Activated T-cell treated with anti-CD3 and anti-CD28 coated beads, Interleukin-2, amount 50 U/mL, for 24 hours (primary cell): ENCODE measurements at regions not wholly inside any gene's neighbourhood (a gene's known extent, or its start where the extent isn't known, plus 50 kb on each side); places are given as distances from the start of the nearest gene placed in this dataset.
A peak's percentile ranks its signal among the peaks of the same experiment; 100 is the strongest.

Source experiments
- DNase-seq: peaks from one replicate; pipeline ENCODE4 v3.0.0-alpha.2; 2020
- H3K27ac Mint-ChIP-seq: 2 replicates; pipeline ENCODE4 v1.8.0; 2020; ENCODE audit warnings: mild to moderate bottlenecking, mixed read lengths
- H3K27me3 Mint-ChIP-seq: 2 replicates; pipeline ENCODE4 v1.8.0; 2020; ENCODE audit warnings: mixed read lengths
- H3K36me3 Mint-ChIP-seq: 2 replicates; pipeline ENCODE4 v1.8.0; 2020; ENCODE audit warnings: low read depth, mixed read lengths
- H3K4me1 Mint-ChIP-seq: 2 replicates; pipeline ENCODE4 v1.8.0; 2020; ENCODE audit warnings: low read depth, mixed read lengths
- H3K4me3 Mint-ChIP-seq: 2 replicates; pipeline ENCODE4 v1.8.0; 2020; ENCODE audit warnings: mild to moderate bottlenecking, moderate library complexity, mixed read lengths
- H3K9me3 Mint-ChIP-seq: 2 replicates; pipeline ENCODE4 v1.8.0; 2020; ENCODE audit warnings: mixed read lengths

GRCh38 chr5:98050583-98050982, 722.9 kb upstream of the RGMB start:
- Mint-ChIP-seq H3K27me3 (no peaks in the 10 kb centered on the region), H3K4me1 (no peaks in the 10 kb centered on the region), H3K9me3 (no peaks in the 10 kb centered on the region), H3K36me3 (no peaks in the 10 kb centered on the region), H3K27ac (no peak overlapping the region), H3K4me3 (no peak overlapping the region)
- DNase-seq, result no peak

- Mint-ChIP-seq H3K9me3 (no peaks in the 10 kb centered on the region), H3K27me3 (no peaks in the 10 kb centered on the region), H3K27ac (no peak overlapping the region), H3K4me3 (no peak overlapping the region), H3K36me3 (no peaks in the 10 kb centered on the region), H3K4me1 (no peaks in the 10 kb centered on the region)
- DNase-seq, result no peak
These were observed 720.3 kb upstream of the RGMB start for GRCh38 chr5:98053170-98053569.

GRCh38 chr5:98060148-98060547, 713.3 kb upstream of the RGMB start:
- no peaks in the 10 kb centered on the region for H3K4me1 Mint-ChIP-seq
- H3K36me3 Mint-ChIP-seq, result no peaks in the 10 kb centered on the region

GRCh38 chr5:98064118-98064685, 709.3 kb upstream of the RGMB start:
- peaks cover 3% of the 10 kb centered on the region for H3K27me3 Mint-ChIP-seq
- no peaks in the 10 kb centered on the region for H3K36me3 Mint-ChIP-seq
- no peak overlapping the region for H3K4me3 Mint-ChIP-seq
- H3K9me3 Mint-ChIP-seq, result no peaks in the 10 kb centered on the region
- no peak overlapping the region for H3K27ac Mint-ChIP-seq
- no peak for DNase-seq
- no peaks in the 10 kb centered on the region for H3K4me1 Mint-ChIP-seq

More at GRCh38 chr5:98060148-98060547, 713.3 kb upstream of the RGMB start:
- Mint-ChIP-seq H3K27ac (no peak overlapping the region), H3K9me3 (no peaks in the 10 kb centered on the region), H3K4me3 (no peak overlapping the region), H3K27me3 (no peaks in the 10 kb centered on the region)
- DNase-seq, result no peak

GRCh38 chr5:98065261-98065909, 708.1 kb upstream of the RGMB start:
- peaks cover 3% of the 10 kb centered on the region for H3K27me3 Mint-ChIP-seq
- H3K36me3 Mint-ChIP-seq, result no peaks in the 10 kb centered on the region
- peaks cover 7% of the 10 kb centered on the region for H3K4me1 Mint-ChIP-seq
- DNase-seq, result no peak
- H3K9me3 Mint-ChIP-seq, result no peaks in the 10 kb centered on the region
- H3K27ac Mint-ChIP-seq, result no peak overlapping the region
- H3K4me3 Mint-ChIP-seq, result no peak overlapping the region

GRCh38 chr5:98066910-98067309, 706.6 kb upstream of the RGMB start:
- no peak for DNase-seq
- Mint-ChIP-seq H3K4me1 (peaks cover 9% of the 10 kb centered on the region), H3K27ac (no peak overlapping the region), H3K36me3 (no peaks in the 10 kb centered on the region), H3K4me3 (no peak overlapping the region), H3K9me3 (no peaks in the 10 kb centered on the region), H3K27me3 (peaks cover 3% of the 10 kb centered on the region)

GRCh38 chr5:98069876-98070512, 703.5 kb upstream of the RGMB start:
- H3K27me3 Mint-ChIP-seq, result peaks cover 3% of the 10 kb centered on the region
- H3K27ac Mint-ChIP-seq, result peak overlapping the region; percentile 35
- H3K36me3 Mint-ChIP-seq, result no peaks in the 10 kb centered on the region
- no peaks in the 10 kb centered on the region for H3K9me3 Mint-ChIP-seq
- peaks cover 9% of the 10 kb centered on the region for H3K4me1 Mint-ChIP-seq
- DNase-seq, result no peak
- H3K4me3 Mint-ChIP-seq, result no peak overlapping the region

- no peak for DNase-seq
- H3K9me3 Mint-ChIP-seq, result no peaks in the 10 kb centered on the region
- no peaks in the 10 kb centered on the region for H3K36me3 Mint-ChIP-seq
- no peaks in the 10 kb centered on the region for H3K27me3 Mint-ChIP-seq
- H3K27ac Mint-ChIP-seq, result no peak overlapping the region
- H3K4me1 Mint-ChIP-seq, result peaks cover 9% of the 10 kb centered on the region
- no peak overlapping the region for H3K4me3 Mint-ChIP-seq
These were observed 700.5 kb upstream of the RGMB start for GRCh38 chr5:98072921-98073320.

- Mint-ChIP-seq H3K9me3 (no peaks in the 10 kb centered on the region), H3K4me3 (no peak overlapping the region), H3K4me1 (no peaks in the 10 kb centered on the region), H3K27me3 (no peaks in the 10 kb centered on the region), H3K27ac (no peak overlapping the region), H3K36me3 (no peaks in the 10 kb centered on the region)
- DNase-seq, result no peak
These were observed 697.0 kb upstream of the RGMB start for GRCh38 chr5:98076501-98076900.

- no peaks in the 10 kb centered on the region for H3K36me3 Mint-ChIP-seq
- H3K9me3 Mint-ChIP-seq, result no peaks in the 10 kb centered on the region
- DNase-seq, result no peak
- H3K27me3 Mint-ChIP-seq, result no peaks in the 10 kb centered on the region
- H3K4me3 Mint-ChIP-seq, result no peak overlapping the region
- no peaks in the 10 kb centered on the region for H3K4me1 Mint-ChIP-seq
- H3K27ac Mint-ChIP-seq, result no peak overlapping the region
These were observed 687.9 kb upstream of the RGMB start for GRCh38 chr5:98085593-98085992.

- Mint-ChIP-seq H3K36me3 (no peaks in the 10 kb centered on the region), H3K4me1 (no peaks in the 10 kb centered on the region), H3K27ac (no peak overlapping the region), H3K4me3 (no peak overlapping the region), H3K27me3 (no peaks in the 10 kb centered on the region), H3K9me3 (no peaks in the 10 kb centered on the region)
- no peak for DNase-seq
These were observed 678.4 kb upstream of the RGMB start for GRCh38 chr5:98095072-98095471.

- no peak overlapping the region for H3K27ac Mint-ChIP-seq
- no peak for DNase-seq
- no peaks in the 10 kb centered on the region for H3K27me3 Mint-ChIP-seq
- H3K9me3 Mint-ChIP-seq, result no peaks in the 10 kb centered on the region
- no peaks in the 10 kb centered on the region for H3K4me1 Mint-ChIP-seq
- no peaks in the 10 kb centered on the region for H3K36me3 Mint-ChIP-seq
- H3K4me3 Mint-ChIP-seq, result no peak overlapping the region
These were observed 677.3 kb upstream of the RGMB start for GRCh38 chr5:98096155-98096554.

GRCh38 chr5:98099448-98100105, 673.9 kb upstream of the RGMB start:
- Mint-ChIP-seq H3K27me3 (no peaks in the 10 kb centered on the region), H3K4me3 (no peak overlapping the region), H3K27ac (no peak overlapping the region), H3K36me3 (no peaks in the 10 kb centered on the region), H3K4me1 (no peaks in the 10 kb centered on the region), H3K9me3 (no peaks in the 10 kb centered on the region)
- no peak for DNase-seq

GRCh38 chr5:98101131-98101530, 672.3 kb upstream of the RGMB start:
- no peaks in the 10 kb centered on the region for H3K4me1 Mint-ChIP-seq
- no peak overlapping the region for H3K4me3 Mint-ChIP-seq

GRCh38 chr5:98102936-98103335, 670.5 kb upstream of the RGMB start:
- no peaks in the 10 kb centered on the region for H3K9me3 Mint-ChIP-seq
- DNase-seq, result no peak
- no peaks in the 10 kb centered on the region for H3K36me3 Mint-ChIP-seq
- H3K4me3 Mint-ChIP-seq, result no peak overlapping the region
- H3K27me3 Mint-ChIP-seq, result peaks cover 2% of the 10 kb centered on the region
- no peak overlapping the region for H3K27ac Mint-ChIP-seq
- H3K4me1 Mint-ChIP-seq, result no peaks in the 10 kb centered on the region

More at GRCh38 chr5:98101131-98101530, 672.3 kb upstream of the RGMB start:
- Mint-ChIP-seq H3K36me3 (no peaks in the 10 kb centered on the region), H3K9me3 (no peaks in the 10 kb centered on the region), H3K27me3 (peaks cover 2% of the 10 kb centered on the region), H3K27ac (no peak overlapping the region)
- DNase-seq, result no peak
